Activated T-helper 2 cell treated with anti-CD3 and anti-CD28 coated beads, Interferon-gamma antibody, Interleukin-2, Interleukin-4, amounts not matched to agents 10 μg/mL and 5 μg/mL and 100 μg/mL, durations not matched to agents 14 hours and 24 hours and 36 hours (primary cell): ENCODE measurements at regions not wholly inside any gene's neighbourhood (a gene's known extent, or its start where the extent isn't known, plus 50 kb on each side); places are given as distances from the start of the nearest gene placed in this dataset.

ENCODE experiments used
- DNase-seq: peaks from one replicate; pipeline ENCODE4 v3.0.0; 2021; ENCODE audit warnings: low spot score
- H3K27ac Mint-ChIP-seq: one replicate; pipeline ENCODE4 v1.8.0; 2021; ENCODE audit warnings: mixed read lengths
- H3K27me3 Mint-ChIP-seq: one replicate; pipeline ENCODE4 v1.8.0; 2021; ENCODE audit warnings: low read depth, mixed read lengths
- H3K36me3 Mint-ChIP-seq: one replicate; pipeline ENCODE4 v1.8.0; 2021; ENCODE audit warnings: low read depth, mixed read lengths
- H3K4me1 Mint-ChIP-seq: one replicate; pipeline ENCODE4 v1.8.0; 2021; ENCODE audit warnings: low read depth, mixed read lengths
- H3K4me3 Mint-ChIP-seq: one replicate; pipeline ENCODE4 v1.8.0; 2021; ENCODE audit warnings: low read depth, mild to moderate bottlenecking, moderate library complexity, mixed read lengths
- H3K9me3 Mint-ChIP-seq: one replicate; pipeline ENCODE4 v1.8.0; 2021; ENCODE audit warnings: mixed read lengths
- intact Hi-C: fragments of 100-400 bp; cut with micrococcal nuclease; formaldehyde crosslinking; loops from one replicate; pipeline ENCODE4 v1.15.1; 2023

- H3K36me3 Mint-ChIP-seq = no peaks in the 10 kb centered on the region
- no peaks in the 10 kb centered on the region for H3K9me3 Mint-ChIP-seq
- peaks cover 39% of the 10 kb centered on the region for H3K27me3 Mint-ChIP-seq
- no peak overlapping the region for H3K4me3 Mint-ChIP-seq
- no peak overlapping the region for H3K27ac Mint-ChIP-seq
- DNase-seq = no peak
- intact Hi-C loops = no loop called here
- H3K4me1 Mint-ChIP-seq = no peaks in the 10 kb centered on the region
Measured at GRCh38 chr3:187618722-187619121, 51.5 kb downstream of the SST start.

- Mint-ChIP-seq H3K9me3 (no peaks in the 10 kb centered on the region), H3K36me3 (no peaks in the 10 kb centered on the region), H3K4me1 (no peaks in the 10 kb centered on the region), H3K27me3 (peaks cover 28% of the 10 kb centered on the region), H3K27ac (no peak overlapping the region), H3K4me3 (no peak overlapping the region)
- DNase-seq = no peak
- intact Hi-C loops = no loop called here
Measured at GRCh38 chr3:187617213-187617612, 53.0 kb downstream of the SST start.

GRCh38 chr3:187616307-187616972 is 53.8 kb downstream of the SST start:
- H3K27ac Mint-ChIP-seq = no peak overlapping the region
- H3K4me3 Mint-ChIP-seq = no peak overlapping the region
- DNase-seq = peak; percentile 28
- H3K4me1 Mint-ChIP-seq = no peaks in the 10 kb centered on the region
- H3K9me3 Mint-ChIP-seq = no peaks in the 10 kb centered on the region
- intact Hi-C loops = loop anchor here (1.0 kb wide), 3 partner anchors 63 to 297 kb away; no protein-coding TSS in a partner anchor
- no peaks in the 10 kb centered on the region for H3K36me3 Mint-ChIP-seq
- peaks cover 30% of the 10 kb centered on the region for H3K27me3 Mint-ChIP-seq

GRCh38 chr3:187615630-187616029 is 54.6 kb downstream of the SST start:
- Mint-ChIP-seq H3K4me3 (no peak overlapping the region), H3K4me1 (no peaks in the 10 kb centered on the region), H3K27ac (no peak overlapping the region), H3K36me3 (no peaks in the 10 kb centered on the region), H3K9me3 (no peaks in the 10 kb centered on the region), H3K27me3 (peaks cover 30% of the 10 kb centered on the region)
- intact Hi-C loops = loop anchor here (1.0 kb wide), 3 partner anchors 64 to 296 kb away; no protein-coding TSS in a partner anchor
- DNase-seq = no peak

GRCh38 chr3:187612656-187613055 is 57.5 kb downstream of the SST start:
- Mint-ChIP-seq H3K27ac (no peak overlapping the region), H3K36me3 (no peaks in the 10 kb centered on the region), H3K9me3 (no peaks in the 10 kb centered on the region), H3K27me3 (peaks cover 39% of the 10 kb centered on the region), H3K4me3 (no peak overlapping the region), H3K4me1 (no peaks in the 10 kb centered on the region)
- no peak for DNase-seq
- intact Hi-C loops = no loop called here

- Mint-ChIP-seq H3K27me3 (peaks cover 48% of the 10 kb centered on the region), H3K4me3 (no peak overlapping the region), H3K4me1 (no peaks in the 10 kb centered on the region), H3K9me3 (no peaks in the 10 kb centered on the region), H3K27ac (no peak overlapping the region), H3K36me3 (no peaks in the 10 kb centered on the region)
- no peak for DNase-seq
- intact Hi-C loops = no loop called here
Measured at GRCh38 chr3:187610981-187611511, 59.1 kb downstream of the SST start.

GRCh38 chr3:187594272-187594671 is 75.9 kb downstream of the SST start:
- Mint-ChIP-seq H3K4me3 (no peak overlapping the region), H3K27ac (no peak overlapping the region), H3K36me3 (no peaks in the 10 kb centered on the region), H3K9me3 (no peaks in the 10 kb centered on the region), H3K27me3 (peaks cover 33% of the 10 kb centered on the region), H3K4me1 (no peaks in the 10 kb centered on the region)
- no peak for DNase-seq
- intact Hi-C loops = no loop called here

GRCh38 chr3:187593451-187593850 is 76.7 kb downstream of the SST start:
- Mint-ChIP-seq H3K36me3 (no peaks in the 10 kb centered on the region), H3K9me3 (no peaks in the 10 kb centered on the region), H3K27me3 (peaks cover 29% of the 10 kb centered on the region), H3K4me3 (no peak overlapping the region), H3K27ac (no peak overlapping the region), H3K4me1 (no peaks in the 10 kb centered on the region)
- intact Hi-C loops = no loop called here
- no peak for DNase-seq

- no peak for DNase-seq
- Mint-ChIP-seq H3K27me3 (peaks cover 33% of the 10 kb centered on the region), H3K4me3 (no peak overlapping the region), H3K4me1 (no peaks in the 10 kb centered on the region), H3K36me3 (no peaks in the 10 kb centered on the region), H3K27ac (no peak overlapping the region), H3K9me3 (no peaks in the 10 kb centered on the region)
- intact Hi-C loops = no loop called here
Measured at GRCh38 chr3:187590861-187591576, 79.2 kb downstream of the SST start.

- Mint-ChIP-seq H3K27ac (no peak overlapping the region), H3K27me3 (peaks cover 39% of the 10 kb centered on the region), H3K4me3 (no peak overlapping the region), H3K36me3 (no peaks in the 10 kb centered on the region), H3K4me1 (no peaks in the 10 kb centered on the region), H3K9me3 (no peaks in the 10 kb centered on the region)
- no peak for DNase-seq
- intact Hi-C loops = no loop called here
Measured at GRCh38 chr3:187587076-187587475, 83.1 kb downstream of the SST start.

GRCh38 chr3:187586226-187586625 is 84.0 kb downstream of the SST start:
- intact Hi-C loops = no loop called here
- H3K4me3 Mint-ChIP-seq = no peak overlapping the region
- H3K4me1 Mint-ChIP-seq = no peaks in the 10 kb centered on the region
- H3K27me3 Mint-ChIP-seq = peaks cover 42% of the 10 kb centered on the region
- DNase-seq = no peak
- H3K36me3 Mint-ChIP-seq = no peaks in the 10 kb centered on the region
- no peak overlapping the region for H3K27ac Mint-ChIP-seq
- no peaks in the 10 kb centered on the region for H3K9me3 Mint-ChIP-seq

GRCh38 chr3:187572441-187572840 is 97.8 kb downstream of the SST start:
- Mint-ChIP-seq H3K27ac (no peak overlapping the region), H3K36me3 (no peaks in the 10 kb centered on the region), H3K4me3 (no peak overlapping the region), H3K9me3 (no peaks in the 10 kb centered on the region), H3K27me3 (peaks cover 19% of the 10 kb centered on the region), H3K4me1 (no peaks in the 10 kb centered on the region)
- no peak for DNase-seq
- intact Hi-C loops = no loop called here

- intact Hi-C loops = no loop called here
- Mint-ChIP-seq H3K27ac (no peak overlapping the region), H3K4me3 (no peak overlapping the region), H3K36me3 (no peaks in the 10 kb centered on the region), H3K9me3 (no peaks in the 10 kb centered on the region), H3K4me1 (no peaks in the 10 kb centered on the region), H3K27me3 (peaks cover 19% of the 10 kb centered on the region)
- DNase-seq = no peak
Measured at GRCh38 chr3:187571701-187572100, 98.5 kb downstream of the SST start.
